HEK293 (cell line): ENCODE measurements at regions not wholly inside any gene's neighbourhood (a gene's known extent, or its start where the extent isn't known, plus 50 kb on each side); places are given as distances from the start of the nearest gene placed in this dataset.

Source experiments
- SALL2 ChIP-seq: fragments of 450-650 bp; formaldehyde crosslinking; IDR thresholded peaks from 2 replicates; pipeline ENCODE4 v1.5.0; 2017; ENCODE audit warnings: missing biosample characterization, mild to moderate bottlenecking, missing genetic modification characterization, borderline replicate concordance
- YY1 ChIP-seq: fragments of 450-650 bp; formaldehyde crosslinking; IDR thresholded peaks from 2 replicates; pipeline ENCODE4 v1.5.1; 2018; ENCODE audit warnings: missing biosample characterization, missing genetic modification characterization
- ZFP41 ChIP-seq: fragments of 450-650 bp; formaldehyde crosslinking; IDR thresholded peaks from 2 replicates; pipeline ENCODE4 v1.5.1; 2016; ENCODE audit warnings: missing biosample characterization, missing genetic modification characterization, borderline replicate concordance
- ZNF140 ChIP-seq: fragments of 450-650 bp; formaldehyde crosslinking; IDR thresholded peaks from 2 replicates; pipeline ENCODE4 v1.5.1; 2016; ENCODE audit warnings: missing biosample characterization, missing genetic modification characterization
- ZNF16 ChIP-seq: fragments of 450-650 bp; formaldehyde crosslinking; IDR thresholded peaks from 2 replicates; pipeline ENCODE4 v1.5.1; 2016; ENCODE audit warnings: low read depth, missing biosample characterization, missing genetic modification characterization

DNA sequence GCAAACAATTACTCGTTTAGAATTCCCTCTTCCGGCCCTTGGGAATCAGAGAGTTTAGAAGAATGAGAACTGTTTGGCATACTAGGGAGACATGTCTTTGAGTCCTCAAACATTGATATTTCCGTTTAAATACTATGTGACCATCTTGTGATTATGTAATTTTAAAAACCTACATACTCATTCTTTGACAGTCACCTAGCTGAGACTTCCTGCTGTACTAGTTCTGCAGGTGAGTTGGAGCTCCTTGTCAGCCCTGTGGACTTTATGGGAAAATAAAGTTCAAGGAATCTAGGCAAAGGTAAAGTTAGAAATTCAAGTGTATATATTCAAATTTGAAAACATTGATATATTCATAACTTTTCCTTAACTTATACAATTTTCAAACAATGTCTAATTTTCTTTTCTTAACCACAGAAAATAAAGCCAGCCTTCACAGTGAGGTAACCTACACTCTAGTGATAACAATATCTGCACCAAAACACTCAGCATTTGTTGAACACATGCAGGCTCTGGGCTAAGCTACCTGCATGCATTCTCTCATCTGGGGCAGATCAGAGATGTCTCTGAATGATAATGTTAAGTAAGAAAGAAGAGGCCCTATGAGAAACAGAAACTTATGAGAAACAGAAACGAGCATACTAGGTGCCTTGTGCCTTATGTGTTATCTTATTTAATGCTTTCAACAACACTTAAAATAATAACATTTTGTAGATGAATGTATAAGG, 67.0 kb upstream of the BACE2 start:
- TF ChIP-seq ZNF16 (tag by site-specific recombination) (no peak), YY1 (tag by site-specific recombination) (no peak), ZNF140 (tag by site-specific recombination) (no peak), ZFP41 (tag by site-specific recombination) (no peak), SALL2 (no peak)
